GM21528 (cell line): ENCODE measurements at regions not wholly inside any gene's neighbourhood (a gene's known extent, or its start where the extent isn't known, plus 50 kb on each side); places are given as distances from the start of the nearest gene placed in this dataset.

Experiments
- ATAC-seq: cut with Tn5 transposase; IDR thresholded peaks from one replicate; pipeline ENCODE4 v1.9.1; 2021; ENCODE audit warnings: mild to moderate bottlenecking, moderate library complexity; ENCODE audit not compliant: unreplicated experiment, low FRiP score

DNA sequence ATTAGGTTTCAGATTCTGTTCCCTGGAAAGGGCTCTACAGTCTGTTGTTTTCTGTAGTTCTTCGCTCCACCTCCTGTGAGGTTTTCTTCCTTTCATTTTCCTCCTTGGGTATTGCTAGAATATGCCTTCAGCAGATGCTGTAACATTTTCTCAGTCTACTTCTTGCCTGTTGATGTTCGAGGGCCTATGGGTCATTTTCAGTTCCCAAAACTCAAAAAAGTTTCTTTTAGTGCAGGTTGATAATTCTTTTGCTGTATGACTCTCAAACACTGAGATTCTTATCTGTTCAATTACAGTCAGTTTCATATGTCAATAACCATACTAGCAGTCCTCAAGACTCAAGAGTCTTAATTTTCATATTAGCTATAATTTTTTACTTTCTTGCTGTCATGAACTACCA, 268.3 kb downstream of the RFC3 start:
- ATAC-seq = no peak

DNA sequence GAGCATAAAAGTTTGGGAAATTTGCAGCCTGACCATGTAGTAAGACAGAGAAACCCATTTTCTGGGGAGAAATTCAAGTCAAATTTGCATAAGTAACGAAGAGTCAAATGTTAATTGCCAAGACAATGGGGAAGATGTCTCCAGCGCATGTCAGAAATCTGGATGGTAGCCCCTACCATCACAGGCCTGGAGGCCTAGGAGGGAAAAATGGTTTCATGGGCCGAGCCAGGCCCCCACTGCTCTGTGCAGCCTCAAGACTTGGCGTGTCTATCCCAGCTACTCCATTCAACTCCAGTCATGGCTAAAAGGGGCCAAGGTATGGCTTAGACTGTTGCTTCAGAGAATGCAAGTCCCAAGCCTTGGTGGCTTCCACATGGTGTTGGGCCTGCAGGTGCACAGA, 269.8 kb downstream of the RFC3 start:
- no peak for ATAC-seq

DNA sequence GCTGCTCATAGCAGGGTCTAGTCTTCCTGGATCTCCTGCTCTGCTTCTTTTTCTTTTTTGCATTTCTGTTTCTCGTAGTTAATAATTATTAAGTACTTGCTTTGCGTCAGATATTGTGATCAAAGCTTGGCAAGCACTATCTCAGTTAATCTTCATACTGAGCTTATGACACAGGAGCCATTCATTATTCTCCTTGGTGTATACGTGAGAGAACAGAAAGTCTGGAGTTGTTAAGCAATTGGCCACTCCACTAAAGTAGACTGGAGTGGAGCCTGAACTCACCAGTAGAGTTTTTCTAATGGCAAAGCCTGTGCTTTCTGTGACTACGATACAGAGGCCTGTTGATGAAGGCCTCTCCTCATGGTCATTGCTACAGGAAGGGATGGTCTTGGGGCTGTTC, 285.9 kb downstream of the RFC3 start:
- no peak for ATAC-seq

DNA sequence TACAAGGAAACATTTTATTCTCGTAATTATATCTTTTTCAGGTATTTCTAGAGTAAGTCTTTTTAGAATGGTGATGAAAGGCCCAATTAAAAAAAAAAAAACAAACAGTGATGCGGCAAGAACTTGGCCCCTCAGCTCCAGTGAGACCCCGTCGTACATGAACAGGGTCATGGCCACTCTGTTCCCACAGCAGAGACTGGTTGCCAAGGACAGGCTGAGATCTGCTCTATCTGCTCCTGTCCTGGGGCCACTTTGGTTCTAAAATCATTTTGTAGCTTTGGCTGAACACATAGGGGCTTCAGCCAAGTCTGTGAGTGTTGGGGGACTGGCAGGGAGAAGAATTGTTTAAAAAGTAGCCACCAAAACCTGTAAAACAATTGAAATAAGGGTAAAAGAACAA, 286.9 kb downstream of the RFC3 start:
- ATAC-seq = no peak

DNA sequence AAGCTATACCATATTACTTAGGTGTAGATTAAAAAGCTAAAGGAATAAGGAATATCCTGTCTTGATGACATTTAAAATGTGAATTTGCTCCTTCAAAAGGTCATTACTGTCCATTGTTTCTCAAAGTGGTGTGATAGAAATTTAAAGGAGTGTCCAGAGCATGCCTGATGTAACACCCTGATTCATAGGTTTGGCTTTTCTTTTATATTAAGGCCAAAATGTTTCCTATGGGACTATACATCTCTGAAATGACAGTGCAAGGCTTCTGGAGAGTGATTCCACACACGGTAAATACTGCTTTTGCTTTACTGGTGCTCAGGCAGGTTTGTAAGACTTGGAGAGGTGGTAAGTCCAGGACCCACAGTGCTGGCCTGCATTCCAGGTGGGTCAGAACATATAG, 289.9 kb downstream of the RFC3 start:
- ATAC-seq = no peak

DNA sequence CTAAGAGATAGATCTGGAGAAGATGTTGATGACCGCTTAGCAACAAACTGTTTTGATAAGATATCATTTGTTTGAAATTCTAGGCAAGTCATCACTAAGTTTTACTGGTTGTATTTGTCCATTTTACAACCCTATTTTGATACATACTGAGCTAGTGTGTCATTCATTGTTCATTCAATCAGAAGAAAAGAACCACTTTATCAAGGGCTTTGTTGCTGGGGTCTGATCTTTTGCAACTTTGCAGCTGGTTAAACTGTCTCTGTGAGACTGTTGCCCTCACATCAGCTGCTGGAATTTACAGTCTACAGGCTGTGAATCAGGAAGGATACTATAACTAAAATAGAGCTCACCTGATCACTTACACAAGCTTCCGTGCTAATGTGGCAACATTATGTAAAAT, 290.5 kb downstream of the RFC3 start:
- ATAC-seq = no peak

DNA sequence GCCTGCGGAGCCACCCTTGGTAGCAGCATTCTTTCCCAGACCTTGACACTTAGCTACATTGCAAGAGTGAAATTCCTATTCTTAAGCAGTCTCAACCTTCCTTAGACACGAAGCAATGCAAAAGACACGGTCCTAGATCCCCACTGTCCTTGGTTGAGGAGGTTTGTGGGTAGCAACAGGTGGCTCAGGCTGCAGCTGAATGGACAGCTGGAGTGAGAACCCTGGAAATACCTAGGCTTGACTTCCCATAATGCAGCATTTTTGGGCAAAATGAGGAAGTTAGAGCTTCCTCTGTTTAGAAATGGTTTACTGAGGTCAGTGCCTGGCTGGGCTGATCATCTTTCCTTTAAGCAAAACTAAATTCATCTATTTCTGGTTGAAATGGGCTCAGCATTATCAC, 296.6 kb downstream of the RFC3 start:
- ATAC-seq = no peak

DNA sequence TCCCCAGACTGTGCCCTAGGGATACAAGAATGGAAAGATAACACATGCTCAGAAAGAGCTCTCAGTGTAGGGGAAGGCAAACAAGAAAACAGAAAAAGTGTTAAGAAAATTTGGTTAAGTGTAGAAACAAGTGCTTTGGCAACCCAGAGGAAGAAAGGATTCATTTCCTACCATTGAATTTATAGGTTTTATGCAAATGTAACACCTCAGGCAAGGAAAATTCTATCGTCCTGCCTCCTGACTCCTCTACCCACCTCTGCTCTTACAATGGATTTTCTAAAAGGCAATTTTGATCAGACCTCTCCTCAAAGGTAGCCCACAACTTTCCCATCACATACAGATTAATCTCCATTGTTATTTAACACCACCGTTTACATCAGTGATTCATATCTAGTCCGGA, 298.7 kb downstream of the RFC3 start:
- ATAC-seq = no peak

DNA sequence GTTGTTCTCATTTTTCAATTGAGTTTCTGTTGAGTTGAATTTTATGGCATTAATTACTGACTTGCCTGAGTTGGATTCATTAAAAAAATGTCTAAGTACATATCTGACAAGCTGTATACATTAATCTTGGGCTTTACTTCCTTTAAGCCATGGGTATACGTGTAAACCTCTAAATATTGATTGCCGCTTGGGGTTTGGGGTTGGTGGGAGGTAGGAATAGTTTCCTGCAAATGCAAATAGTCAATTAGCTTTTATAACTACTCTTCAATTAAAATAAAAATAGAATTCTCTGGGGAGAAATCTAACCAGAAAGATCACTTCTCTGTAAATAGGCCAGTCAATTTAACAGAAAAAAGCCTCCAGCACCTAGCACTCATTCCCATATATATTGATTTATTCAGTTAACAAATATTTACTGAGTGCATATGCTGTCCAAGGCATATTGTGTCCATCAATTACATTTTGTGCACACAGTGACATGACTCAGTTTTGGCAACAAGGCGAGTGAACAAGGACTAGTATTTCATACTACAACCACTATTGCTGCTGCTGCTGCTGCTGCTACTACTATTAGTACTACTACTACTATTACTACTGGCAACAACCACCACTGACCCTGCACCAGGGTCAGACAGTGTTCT, 306.8 kb downstream of the RFC3 start:
- no peak for ATAC-seq

DNA sequence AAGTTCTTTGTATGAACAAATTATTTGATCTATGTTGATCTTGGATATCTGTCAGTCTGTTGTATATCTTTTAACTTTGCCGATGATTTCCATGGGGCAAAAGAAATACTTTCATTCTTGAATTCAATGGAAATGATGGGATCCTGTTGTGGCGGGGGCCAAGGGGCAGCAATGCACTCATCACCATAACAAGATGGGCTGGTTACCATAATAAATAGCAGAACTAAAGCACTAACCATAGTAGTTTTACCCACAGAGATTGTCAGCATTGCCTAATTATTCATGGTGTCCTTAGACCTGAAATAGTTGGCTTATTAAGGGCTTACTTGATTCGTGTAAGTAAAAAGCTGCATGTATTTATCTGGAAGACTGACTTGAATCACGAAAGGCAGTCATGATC, 309.6 kb downstream of the RFC3 start:
- no peak for ATAC-seq

DNA sequence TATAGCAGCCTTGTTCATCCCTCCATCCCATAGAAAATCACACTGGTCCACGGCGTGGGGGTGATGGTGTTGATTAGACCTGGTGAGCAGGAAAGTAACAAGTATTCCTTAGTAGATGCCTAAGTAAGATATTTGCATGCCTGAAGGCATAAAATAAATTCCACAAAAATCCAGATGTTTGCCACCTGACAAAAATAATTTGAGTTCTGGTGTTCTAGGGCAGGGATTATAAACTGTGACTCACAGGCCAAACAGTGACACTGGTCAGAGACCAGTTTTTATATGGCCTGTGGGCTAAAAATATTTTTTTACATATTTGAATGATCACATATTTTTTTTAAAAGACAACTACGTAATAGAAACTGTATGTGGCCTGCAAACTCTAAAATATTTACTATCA, 310.7 kb downstream of the RFC3 start:
- no peak for ATAC-seq

DNA sequence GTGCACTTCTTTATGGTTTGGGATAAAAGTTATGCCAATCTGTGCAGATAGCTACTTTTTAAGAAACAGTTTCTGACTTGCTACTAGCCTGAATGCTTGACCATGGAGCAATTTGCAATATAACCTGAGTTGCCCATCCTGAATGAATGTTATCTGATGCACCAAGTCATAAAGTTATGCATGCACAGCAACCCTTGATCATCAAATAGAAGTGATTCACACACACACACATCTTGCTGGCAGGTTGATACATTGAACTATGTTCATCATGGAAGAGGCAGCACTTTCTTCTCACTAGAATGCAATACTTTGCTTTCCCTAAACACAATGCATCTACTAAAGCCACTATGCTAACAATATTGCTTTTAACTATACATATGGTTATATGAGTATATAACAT, 311.5 kb downstream of the RFC3 start:
- no peak for ATAC-seq

DNA sequence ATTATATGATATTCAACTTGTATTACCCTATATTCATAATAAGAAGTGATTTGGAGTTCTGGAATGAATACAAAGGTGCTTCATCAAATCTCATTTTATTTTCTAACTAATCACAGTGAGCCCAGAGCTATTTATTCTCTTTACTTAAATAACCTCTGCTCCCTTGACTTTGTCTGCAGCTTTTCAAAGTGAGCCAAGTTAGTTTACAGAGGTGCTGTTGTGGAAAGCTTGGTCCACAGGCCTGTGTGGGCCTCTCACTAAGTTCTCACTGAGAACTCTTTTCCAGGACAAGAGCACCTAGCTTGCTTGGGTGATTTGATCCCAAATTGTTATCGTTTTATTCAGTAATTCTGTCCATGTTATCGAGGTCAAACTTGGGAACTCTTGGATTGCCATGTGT, 319.3 kb downstream of the RFC3 start:
- ATAC-seq = no peak

DNA sequence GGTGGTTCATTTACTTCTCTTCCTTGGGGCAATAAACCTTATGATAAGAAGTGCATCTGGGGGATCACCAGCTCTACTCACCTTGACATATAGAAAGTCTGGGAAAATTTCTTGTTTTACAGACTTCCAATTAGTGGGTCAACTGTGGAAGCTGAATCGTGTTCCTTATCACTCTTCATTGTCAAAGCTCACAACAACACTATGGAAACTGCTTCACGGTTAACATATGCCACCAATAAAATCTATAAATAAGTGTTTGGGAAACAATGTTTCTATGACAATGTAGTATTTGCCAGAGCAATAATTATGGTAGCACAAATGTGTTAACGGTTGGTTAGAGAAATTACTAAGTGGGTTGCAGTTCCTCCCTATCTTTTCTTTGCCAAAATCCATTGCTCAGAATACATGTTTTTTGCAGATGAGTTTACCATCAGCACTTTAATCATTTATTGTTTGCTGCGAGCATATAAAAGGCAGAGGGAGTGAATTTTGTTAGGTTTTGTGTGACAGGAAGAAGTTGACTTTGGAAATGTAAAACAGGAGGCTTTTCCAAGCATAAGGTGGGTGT, 321.8 kb downstream of the RFC3 start:
- no peak for ATAC-seq

DNA sequence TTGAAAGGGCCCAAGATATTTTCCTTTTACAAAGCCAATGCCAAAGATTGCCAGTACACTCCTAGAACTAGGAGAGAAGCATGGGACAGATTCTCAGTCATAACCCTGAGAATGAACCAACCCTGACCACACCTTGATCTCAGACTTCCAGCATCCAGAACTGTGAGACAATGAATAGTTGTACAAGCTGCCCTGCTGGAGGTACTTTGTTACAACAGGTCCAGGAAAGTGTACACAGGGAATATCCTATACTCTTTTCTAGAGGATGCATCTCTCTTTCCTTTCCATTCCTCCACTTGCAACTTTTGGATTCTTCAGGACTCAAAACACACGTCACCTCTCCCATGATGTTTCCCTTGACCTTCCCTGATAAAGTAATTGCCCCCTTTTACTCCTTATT, 325.7 kb downstream of the RFC3 start:
- no peak for ATAC-seq

DNA sequence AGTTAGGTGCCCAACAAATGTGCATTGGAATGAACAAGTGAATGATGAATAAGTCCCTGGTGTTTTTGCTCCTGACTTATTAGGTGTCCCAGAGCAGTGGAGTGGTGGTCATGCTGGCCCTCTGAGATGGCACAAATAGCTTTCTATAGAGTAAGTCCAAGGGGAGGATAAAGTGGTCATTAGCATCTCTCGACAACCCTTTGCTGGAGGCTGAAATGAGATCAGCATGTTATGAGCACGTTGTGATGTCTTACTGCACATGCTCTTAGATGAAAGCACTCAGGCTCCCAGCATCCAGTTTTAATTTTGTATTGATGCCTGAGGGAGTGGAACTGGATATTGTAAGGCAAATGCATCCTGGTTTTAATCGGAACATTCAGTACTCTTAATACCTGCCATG, 326.2 kb downstream of the RFC3 start:
- ATAC-seq = no peak

DNA sequence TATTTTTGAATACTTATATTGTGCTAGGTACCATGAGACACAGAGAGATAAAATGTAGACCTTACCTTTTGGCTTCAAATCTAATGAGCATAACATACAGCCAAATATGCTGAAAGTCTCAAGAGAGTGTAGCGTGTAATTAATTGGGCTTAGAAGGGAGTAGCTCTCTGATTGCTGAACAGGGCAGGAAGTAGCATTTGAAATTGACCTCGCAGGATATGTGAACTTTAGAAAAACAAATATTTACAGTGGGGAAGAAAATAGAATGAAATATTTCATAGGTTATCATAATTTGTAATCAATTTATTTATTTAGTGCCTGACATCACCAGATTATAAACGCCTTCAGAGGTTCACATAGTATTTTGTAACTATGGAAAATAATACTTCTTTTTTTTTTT, 327.1 kb downstream of the RFC3 start:
- no peak for ATAC-seq

DNA sequence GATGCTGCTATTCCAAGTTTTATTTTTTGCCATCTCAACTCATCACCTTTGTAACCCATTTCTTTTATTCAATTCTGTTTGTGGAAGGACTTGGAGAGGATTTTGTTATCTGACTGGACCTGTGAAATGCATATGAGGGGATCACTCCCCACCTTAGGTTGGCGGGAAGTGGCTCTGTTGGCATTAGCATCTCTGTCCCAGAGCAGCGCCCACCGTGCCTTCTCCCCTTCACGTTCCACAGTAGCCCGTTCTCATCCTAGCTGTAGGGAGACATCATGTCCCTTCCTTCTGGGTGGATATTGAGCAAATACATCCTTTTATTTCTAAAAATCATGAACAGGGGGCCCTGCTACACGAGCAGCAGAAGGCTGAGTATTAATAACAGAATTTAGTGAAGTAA, 330.4 kb downstream of the RFC3 start:
- ATAC-seq = no peak

DNA sequence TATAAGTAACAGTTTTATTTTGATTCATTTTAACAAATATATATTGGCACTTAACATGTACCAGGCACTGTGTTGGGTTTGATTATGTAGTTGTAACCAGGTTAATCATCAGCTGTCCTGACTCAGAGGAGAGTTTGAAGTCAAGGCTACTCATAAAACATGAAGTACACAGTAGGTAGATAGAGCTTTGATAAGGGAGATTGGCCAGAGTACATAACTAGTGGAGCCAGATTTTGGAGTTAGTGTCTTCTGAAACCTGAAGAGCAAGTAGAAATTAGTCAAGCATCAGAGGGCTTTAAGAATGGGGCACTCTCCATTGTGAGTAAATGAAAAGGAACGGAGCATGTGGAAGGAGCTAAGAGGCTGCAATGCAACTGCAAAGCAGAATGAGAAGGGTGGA, 333.9 kb downstream of the RFC3 start:
- no peak for ATAC-seq

DNA sequence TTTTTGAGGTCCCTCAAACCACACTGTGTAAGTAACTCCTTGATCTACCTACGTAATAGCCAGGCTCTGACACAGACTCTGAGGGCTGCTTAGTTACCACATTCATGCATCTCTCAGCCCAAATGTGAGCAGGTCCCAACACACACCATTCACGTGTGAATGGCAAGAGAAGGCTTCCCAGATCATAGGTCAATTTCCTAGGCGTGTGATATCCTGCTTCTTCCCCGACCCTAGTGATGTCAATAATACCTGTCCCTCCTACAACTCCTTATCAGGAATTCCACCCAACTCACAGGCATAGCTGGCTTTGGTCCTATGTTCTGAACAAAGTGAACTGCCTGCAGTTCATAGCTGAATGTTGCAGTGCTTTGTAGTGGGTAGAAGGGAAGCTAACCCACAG, 334.5 kb downstream of the RFC3 start:
- no peak for ATAC-seq

DNA sequence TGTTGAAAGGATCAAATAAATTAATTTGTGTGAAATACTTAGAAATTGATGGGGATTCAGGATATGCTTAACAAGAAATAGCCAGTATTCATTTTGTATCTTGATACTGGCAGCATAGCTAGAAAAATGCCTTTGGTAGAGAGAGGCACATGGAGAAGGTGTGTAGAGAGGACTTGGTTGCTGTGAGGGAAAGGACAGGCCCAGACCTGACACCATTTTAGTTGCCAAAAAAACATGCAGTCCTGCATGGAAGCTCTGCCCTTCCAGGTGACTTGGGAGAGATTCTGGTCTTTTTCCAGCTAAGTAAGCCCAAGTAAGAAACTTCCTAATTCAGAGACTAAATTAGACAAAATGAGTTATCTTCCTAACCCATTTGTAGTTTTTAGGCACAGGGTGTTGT, 335.0 kb downstream of the RFC3 start:
- no peak for ATAC-seq

DNA sequence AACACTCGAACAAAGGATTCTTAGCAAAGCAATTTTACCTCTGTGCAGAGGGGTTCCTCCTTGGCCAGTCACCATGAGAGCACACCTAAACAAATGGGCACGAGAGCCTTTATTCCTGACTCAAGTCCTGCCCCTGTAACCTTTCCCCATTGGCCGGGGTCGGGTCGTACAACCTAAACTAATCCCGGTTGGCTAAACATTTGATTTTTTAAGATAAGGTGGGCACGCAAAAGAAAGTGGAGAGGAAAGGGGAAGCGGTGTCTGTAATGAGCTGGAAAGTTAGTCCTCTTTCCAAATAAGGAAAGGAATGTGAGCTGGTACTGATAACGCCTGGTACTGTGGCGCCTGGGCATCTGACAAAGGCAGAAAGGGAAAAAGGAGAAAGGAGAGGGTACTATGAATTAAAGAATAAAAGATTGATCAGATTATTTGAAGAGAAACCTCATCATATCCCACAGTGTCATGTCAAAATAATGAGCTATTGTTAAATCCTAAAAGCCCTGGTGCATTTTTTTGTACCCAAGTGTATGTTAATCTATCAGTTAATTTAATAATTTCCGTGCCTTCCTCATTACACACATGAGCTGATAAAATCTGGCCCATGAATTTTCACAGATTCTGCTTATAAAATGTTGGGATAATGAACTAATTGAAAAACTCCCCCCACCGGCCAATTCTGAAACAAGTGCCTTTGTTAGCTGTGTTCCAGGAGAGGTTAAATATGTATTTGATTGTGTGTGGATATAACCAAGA, 335.7 kb downstream of the RFC3 start:
- ATAC-seq = no peak
